ENCODE measurements at regions not wholly inside any gene's neighbourhood (a gene's known extent, or its start where the extent isn't known, plus 50 kb on each side); places are given as distances from the start of the nearest gene placed in this dataset.

DNA sequence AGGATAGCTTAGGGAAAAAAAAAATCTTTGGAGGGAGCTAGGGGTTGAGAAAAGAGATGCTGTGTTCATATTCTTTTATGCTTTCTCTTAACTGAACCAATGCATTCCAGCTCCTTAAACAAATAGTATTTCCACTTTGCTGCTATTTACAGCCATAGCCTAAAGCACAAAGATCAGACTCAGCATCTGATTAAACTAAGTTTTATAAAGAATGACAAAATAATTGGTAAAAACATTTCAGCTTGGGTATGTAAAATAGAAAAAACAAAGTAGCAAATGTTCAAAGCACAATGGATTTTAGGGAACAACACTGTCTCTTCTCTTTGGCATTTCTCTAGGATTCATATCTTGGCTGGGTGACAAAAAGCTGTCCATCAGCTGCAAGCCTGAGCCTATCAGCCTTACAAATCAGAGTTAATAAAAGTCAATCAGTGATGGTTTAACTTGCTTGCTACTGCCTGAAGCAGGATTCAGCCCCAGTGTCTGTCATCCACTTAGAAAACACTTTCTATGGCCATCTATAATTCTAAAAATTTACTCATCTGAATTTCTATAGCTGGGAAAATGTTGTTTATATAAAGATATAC lies 232.1 kb upstream of the CDIN1 start:
- Mint-ChIP-seq H3K9me3 (peaks cover 25% of the 10 kb centered on the region), H3K27me3 (no peaks in the 10 kb centered on the region), H3K27ac (no peak overlapping the region)

DNA sequence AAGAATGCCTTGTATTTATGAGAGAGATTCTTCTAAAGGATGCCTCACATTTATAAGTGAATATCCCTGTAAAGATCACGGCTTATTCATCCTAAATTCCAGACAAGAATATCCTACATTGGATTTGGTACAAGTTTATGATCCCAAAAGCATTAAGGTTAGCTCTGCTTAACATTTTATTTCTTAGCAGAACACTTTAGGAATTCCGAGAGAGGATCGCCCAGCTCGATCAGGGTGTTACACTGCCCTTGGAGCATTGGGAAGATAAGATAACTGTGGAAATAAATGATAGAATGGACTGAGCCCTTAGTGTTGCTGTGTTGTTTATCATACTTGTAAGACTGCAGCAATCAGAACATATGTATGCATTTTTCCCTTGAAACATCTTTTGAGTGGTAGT lies 223.0 kb upstream of the CDIN1 start:
- Mint-ChIP-seq H3K27ac (no peak overlapping the region), H3K9me3 (no peaks in the 10 kb centered on the region), H3K4me3 (no peak overlapping the region), H3K27me3 (no peaks in the 10 kb centered on the region), H3K36me3 (ENCODE audit: low read depth) (no peaks in the 10 kb centered on the region), H3K4me1 (ENCODE audit: low read depth) (no peaks in the 10 kb centered on the region)
- intact Hi-C loops (cut with micrococcal nuclease): no loop called here

More for the DNA sequence above, 232.1 kb upstream of the CDIN1 start:
- no peak overlapping the region for H3K4me3 Mint-ChIP-seq
- H3K36me3 Mint-ChIP-seq (ENCODE audit: low read depth): no peaks in the 10 kb centered on the region
- H3K4me1 Mint-ChIP-seq (ENCODE audit: low read depth): no peaks in the 10 kb centered on the region
- intact Hi-C loops (cut with micrococcal nuclease): no loop called here

DNA sequence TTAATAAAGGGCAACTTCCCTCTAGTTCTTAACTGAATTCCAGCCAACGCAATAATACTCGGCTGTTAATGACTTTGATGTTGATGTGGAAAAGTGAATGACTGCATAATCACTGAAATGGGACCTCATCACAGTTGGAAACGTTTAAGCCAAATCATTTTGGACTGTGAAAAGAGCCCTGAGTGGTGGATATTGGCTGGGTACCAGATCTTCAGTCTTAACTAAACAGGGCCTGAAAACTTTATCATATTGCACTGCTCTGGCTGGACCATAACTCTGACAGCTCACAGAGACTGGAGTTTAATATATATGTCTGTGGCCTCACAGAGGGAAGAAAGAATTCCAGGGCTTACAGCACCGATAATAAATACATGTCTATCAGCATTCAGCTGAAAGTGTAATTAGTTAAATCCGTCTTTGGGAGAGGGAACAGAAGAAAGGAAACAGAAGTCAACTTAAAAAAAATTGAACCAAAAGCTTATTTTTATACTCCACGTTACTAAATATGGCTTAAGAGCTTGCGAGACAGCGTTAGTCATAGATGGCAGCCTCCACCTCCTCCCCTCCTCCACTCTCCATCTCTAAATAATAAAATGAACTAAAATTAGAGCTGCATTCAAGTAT lies 222.3 kb upstream of the CDIN1 start:
- H3K27me3 Mint-ChIP-seq: no peaks in the 10 kb centered on the region
- no peaks in the 10 kb centered on the region for H3K4me1 Mint-ChIP-seq (ENCODE audit: low read depth)
- no peak overlapping the region for H3K27ac Mint-ChIP-seq
- no peaks in the 10 kb centered on the region for H3K9me3 Mint-ChIP-seq
- H3K36me3 Mint-ChIP-seq (ENCODE audit: low read depth): no peaks in the 10 kb centered on the region
- intact Hi-C loops (cut with micrococcal nuclease): no loop called here
- no peak overlapping the region for H3K4me3 Mint-ChIP-seq

DNA sequence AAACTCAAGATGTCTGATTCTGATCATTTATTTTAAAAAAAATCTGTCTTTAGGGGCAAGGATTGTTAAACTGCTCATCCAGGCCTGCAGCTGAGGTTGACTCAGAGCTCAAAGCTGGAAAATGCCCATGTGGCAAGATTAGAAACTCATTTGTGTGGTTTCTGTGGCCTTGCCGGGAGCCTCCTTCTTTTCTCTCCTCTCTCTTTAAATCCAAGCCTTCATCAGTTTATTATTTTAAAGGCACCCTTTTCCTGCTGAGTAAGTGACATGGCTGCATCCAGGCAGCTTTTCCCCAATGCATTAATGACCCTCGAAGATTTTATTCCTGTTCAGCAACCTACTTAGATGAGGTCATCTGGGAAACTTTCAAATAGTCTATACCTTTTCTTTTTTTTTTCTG lies 221.3 kb upstream of the CDIN1 start:
- intact Hi-C loops (cut with micrococcal nuclease): no loop called here

DNA sequence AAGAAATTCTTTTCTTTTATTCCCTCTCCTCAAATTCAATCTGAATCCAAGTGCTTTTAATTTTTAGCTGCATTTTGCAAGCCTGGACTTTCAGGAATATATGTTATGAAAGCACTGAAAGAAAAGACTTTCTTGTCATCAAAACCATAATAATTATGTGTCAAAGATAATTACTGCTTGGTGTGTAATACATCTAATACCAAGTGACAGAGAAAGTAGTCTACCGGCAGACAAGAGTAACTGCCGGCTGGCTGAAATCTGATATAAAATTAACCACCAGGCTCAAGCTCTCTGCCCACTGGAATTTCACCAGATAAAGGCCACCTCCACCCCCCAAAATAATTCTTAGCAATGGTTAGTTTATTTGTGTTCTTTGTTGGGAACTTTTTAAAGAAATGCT lies 220.9 kb upstream of the CDIN1 start:
- Mint-ChIP-seq H3K4me1 (ENCODE audit: low read depth) (no peaks in the 10 kb centered on the region), H3K9me3 (peaks cover under 1% of the 10 kb centered on the region), H3K27ac (no peak overlapping the region), H3K4me3 (no peak overlapping the region), H3K36me3 (ENCODE audit: low read depth) (no peaks in the 10 kb centered on the region), H3K27me3 (no peaks in the 10 kb centered on the region)
- intact Hi-C loops (cut with micrococcal nuclease): no loop called here

More for the DNA sequence above, 221.3 kb upstream of the CDIN1 start:
- H3K4me1 Mint-ChIP-seq (ENCODE audit: low read depth): no peaks in the 10 kb centered on the region
- H3K27me3 Mint-ChIP-seq: no peaks in the 10 kb centered on the region
- H3K36me3 Mint-ChIP-seq (ENCODE audit: low read depth): no peaks in the 10 kb centered on the region
- H3K4me3 Mint-ChIP-seq: no peak overlapping the region
- H3K27ac Mint-ChIP-seq: no peak overlapping the region
- H3K9me3 Mint-ChIP-seq: no peaks in the 10 kb centered on the region

DNA sequence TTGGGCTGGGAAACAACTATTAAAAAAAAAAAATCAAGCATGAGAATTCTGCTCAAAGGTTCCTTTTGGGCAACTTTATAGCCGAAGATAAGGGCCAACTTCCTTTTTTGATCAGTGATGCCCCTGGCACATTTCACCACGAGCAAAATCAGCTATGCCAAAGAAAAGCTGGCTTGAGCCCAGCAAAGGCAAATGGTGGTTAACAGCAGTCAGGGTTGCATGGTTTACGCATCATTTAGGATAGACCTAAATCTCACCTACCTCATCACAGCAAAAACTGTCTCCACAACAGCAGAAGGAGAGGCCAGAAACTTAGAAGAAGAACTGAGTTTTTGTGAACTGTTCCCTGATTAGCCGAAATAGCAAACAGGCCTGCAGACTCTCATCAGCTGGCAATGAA lies 220.1 kb upstream of the CDIN1 start:
- no peaks in the 10 kb centered on the region for H3K4me1 Mint-ChIP-seq (ENCODE audit: low read depth)
- H3K4me3 Mint-ChIP-seq: no peak overlapping the region
- H3K9me3 Mint-ChIP-seq: peaks cover 8% of the 10 kb centered on the region
- no peak overlapping the region for H3K27ac Mint-ChIP-seq
- H3K36me3 Mint-ChIP-seq (ENCODE audit: low read depth): no peaks in the 10 kb centered on the region
- no peaks in the 10 kb centered on the region for H3K27me3 Mint-ChIP-seq
- intact Hi-C loops (cut with micrococcal nuclease): no loop called here

DNA sequence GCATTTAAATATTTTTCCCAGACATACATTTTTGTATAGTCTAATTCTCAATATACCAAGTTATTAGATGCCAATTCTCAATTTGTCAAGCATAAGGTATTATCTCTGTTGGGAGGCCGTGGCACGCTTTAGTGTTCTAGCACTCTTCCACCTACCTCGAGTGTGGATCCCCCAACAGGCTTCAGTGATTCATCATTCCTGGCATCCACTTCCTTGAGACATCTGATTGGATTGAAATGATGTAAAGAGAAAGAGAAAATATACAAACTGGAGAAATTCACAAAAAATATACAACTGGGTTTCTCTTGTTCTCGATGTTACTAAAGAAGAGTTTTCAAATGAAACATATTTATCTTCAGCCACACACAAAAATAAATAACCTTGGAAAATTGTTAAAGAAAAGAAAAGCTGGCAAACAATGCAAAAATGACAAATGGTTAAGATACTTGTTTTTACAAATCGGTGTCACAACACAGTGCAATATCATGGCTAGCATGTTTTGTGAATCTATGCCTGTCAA lies 218.0 kb upstream of the CDIN1 start:
- no peaks in the 10 kb centered on the region for H3K27me3 Mint-ChIP-seq
- H3K27ac Mint-ChIP-seq: no peak overlapping the region
- peaks cover 10% of the 10 kb centered on the region for H3K9me3 Mint-ChIP-seq
- H3K4me3 Mint-ChIP-seq: no peak overlapping the region
- H3K4me1 Mint-ChIP-seq (ENCODE audit: low read depth): no peaks in the 10 kb centered on the region
- no peaks in the 10 kb centered on the region for H3K36me3 Mint-ChIP-seq (ENCODE audit: low read depth)
- intact Hi-C loops (cut with micrococcal nuclease): no loop called here

DNA sequence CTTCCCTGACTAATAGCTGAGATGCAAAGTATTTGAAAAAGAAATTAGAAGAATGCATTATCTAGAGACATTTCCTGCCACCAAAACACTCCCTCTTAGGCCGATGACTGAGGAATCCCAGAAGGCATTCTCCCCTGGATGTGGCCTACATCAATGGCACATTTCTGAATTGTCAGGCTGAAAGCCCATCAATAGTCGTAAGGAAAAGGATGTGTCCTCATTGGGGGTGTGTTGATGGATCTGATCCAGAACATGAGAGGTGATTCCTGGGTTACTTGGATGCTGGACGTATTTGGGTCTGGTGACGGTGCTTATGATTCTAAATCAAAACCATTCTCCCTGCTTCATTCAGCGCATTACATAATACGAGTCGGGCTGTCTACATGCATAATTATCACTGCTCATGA lies 216.9 kb upstream of the CDIN1 start:
- H3K27ac Mint-ChIP-seq: no peak overlapping the region
- H3K9me3 Mint-ChIP-seq: peaks cover 10% of the 10 kb centered on the region
- intact Hi-C loops (cut with micrococcal nuclease): no loop called here
- no peaks in the 10 kb centered on the region for H3K27me3 Mint-ChIP-seq
- H3K4me3 Mint-ChIP-seq: no peak overlapping the region
- no peaks in the 10 kb centered on the region for H3K4me1 Mint-ChIP-seq (ENCODE audit: low read depth)
- no peaks in the 10 kb centered on the region for H3K36me3 Mint-ChIP-seq (ENCODE audit: low read depth)

DNA sequence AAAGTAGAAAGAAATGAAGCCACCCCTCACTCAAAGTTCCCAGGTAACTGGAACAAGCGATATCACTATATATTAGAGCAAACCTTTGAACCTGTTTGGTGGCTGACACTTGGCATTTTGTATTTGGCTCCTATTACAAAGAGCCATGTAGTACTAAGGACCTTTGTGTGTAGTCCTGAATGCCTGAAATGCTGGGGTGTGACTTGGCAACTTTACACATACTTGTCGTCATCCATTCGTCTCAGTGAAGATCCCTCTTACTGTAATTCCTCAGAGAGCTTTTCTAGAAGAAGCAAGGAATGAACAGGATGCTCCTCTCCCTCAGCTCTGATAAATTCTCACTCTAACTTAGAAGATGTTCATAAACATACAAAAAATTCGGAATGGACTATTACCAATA lies 216.1 kb upstream of the CDIN1 start:
- no peak overlapping the region for H3K4me3 Mint-ChIP-seq
- H3K9me3 Mint-ChIP-seq: peaks cover 10% of the 10 kb centered on the region
- H3K27me3 Mint-ChIP-seq: no peaks in the 10 kb centered on the region
- H3K36me3 Mint-ChIP-seq (ENCODE audit: low read depth): no peaks in the 10 kb centered on the region
- intact Hi-C loops (cut with micrococcal nuclease): no loop called here
- no peaks in the 10 kb centered on the region for H3K4me1 Mint-ChIP-seq (ENCODE audit: low read depth)
- H3K27ac Mint-ChIP-seq: no peak overlapping the region

DNA sequence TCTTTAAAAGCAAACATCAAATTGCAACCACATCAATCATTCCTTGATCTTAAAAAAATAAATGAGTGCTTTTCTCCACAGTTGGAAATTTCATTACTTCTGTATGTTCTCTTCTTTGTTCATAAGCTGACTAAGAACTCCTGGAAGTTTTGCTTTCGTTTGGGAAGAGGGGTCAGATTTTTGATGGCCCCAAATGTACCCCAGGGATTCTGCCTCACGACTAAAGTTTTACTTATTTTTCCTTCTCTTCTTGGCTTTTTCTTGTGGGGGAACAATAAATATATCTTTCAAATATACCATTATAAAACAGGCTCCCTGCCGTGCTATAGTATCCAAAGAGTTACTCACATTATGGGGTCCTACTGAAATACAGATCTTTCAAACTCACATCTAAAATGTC lies 215.0 kb upstream of the CDIN1 start:
- Mint-ChIP-seq H3K4me3 (no peak overlapping the region), H3K9me3 (peaks cover 17% of the 10 kb centered on the region), H3K36me3 (ENCODE audit: low read depth) (no peaks in the 10 kb centered on the region), H3K27ac (no peak overlapping the region), H3K27me3 (no peaks in the 10 kb centered on the region), H3K4me1 (ENCODE audit: low read depth) (no peaks in the 10 kb centered on the region)
- intact Hi-C loops (cut with micrococcal nuclease): no loop called here

DNA sequence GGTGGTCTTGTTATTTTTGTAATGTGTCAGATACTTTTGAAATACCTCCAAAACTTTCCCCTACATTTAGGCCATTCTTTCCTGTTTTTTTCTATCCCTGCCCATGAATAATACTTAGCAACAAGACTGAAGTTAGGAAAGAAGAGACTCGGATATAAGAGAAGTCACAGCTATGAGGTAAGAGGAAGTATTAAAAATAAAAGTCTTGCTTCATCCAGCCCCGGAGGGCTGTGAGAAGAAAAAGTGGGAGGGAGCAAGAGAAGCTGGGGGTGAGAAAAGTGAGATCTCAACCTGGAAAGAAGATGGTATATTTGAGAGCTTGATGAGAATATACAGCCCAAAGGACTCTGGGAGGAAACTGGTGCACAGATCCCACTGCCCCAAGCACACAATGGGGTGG lies 213.5 kb upstream of the CDIN1 start:
- Mint-ChIP-seq H3K36me3 (ENCODE audit: low read depth) (no peaks in the 10 kb centered on the region), H3K4me3 (no peak overlapping the region), H3K9me3 (peaks cover 20% of the 10 kb centered on the region), H3K4me1 (ENCODE audit: low read depth) (no peaks in the 10 kb centered on the region), H3K27ac (no peak overlapping the region), H3K27me3 (no peaks in the 10 kb centered on the region)
- intact Hi-C loops (cut with micrococcal nuclease): no loop called here

DNA sequence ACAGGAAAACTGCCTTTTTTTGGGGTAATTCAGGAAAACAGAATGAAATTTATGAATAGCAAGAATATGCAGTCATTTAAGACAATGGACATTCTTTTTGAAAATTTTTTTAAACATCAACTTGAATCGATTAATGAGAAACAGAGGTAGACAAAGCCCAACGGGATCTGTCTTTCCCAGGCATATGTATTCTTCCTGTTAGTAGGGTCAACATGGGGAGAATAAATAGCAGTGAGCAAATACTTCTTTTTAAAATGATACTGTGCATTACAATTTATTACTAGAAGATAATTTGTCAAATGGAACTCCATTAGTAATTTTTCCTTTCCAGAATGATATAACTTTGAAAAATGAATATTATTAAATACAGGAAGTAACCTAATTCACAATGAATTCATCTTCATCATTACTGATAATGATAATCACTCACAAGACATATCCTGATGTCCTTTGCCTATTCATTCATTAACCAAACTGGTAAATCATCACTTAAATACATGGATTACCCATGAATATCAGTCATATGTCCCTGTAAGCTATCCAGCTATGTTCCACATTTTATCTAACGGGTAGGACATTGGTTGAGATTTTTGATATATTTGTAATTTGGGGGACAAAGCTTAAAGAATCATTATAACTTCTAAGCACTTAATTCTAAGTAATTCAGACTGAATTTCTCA lies 209.2 kb upstream of the CDIN1 start:
- no peaks in the 10 kb centered on the region for H3K27me3 Mint-ChIP-seq
- no peak overlapping the region for H3K4me3 Mint-ChIP-seq
- H3K9me3 Mint-ChIP-seq: peaks cover 10% of the 10 kb centered on the region
- no peaks in the 10 kb centered on the region for H3K4me1 Mint-ChIP-seq (ENCODE audit: low read depth)
- no peak overlapping the region for H3K27ac Mint-ChIP-seq
- intact Hi-C loops (cut with micrococcal nuclease): no loop called here
- no peaks in the 10 kb centered on the region for H3K36me3 Mint-ChIP-seq (ENCODE audit: low read depth)

DNA sequence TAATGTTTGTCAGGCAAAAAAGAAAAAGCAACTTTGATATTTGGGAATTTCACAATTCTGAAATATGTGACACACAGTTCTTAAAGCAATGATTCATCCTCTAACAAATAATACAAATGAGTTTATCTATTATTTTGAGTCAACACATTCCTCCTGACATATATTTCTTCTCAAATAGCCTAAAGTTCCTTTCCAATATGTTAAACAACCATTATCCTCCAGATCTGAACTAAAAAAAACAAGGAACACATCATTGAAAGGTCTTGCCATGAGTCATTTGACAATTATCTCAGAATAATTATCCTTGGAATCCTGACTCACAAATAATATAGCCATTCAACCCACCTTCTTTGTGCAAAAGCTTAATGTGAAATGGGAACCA lies 208.7 kb upstream of the CDIN1 start:
- Mint-ChIP-seq H3K4me1 (ENCODE audit: low read depth) (no peaks in the 10 kb centered on the region), H3K27me3 (no peaks in the 10 kb centered on the region), H3K36me3 (ENCODE audit: low read depth) (no peaks in the 10 kb centered on the region), H3K27ac (no peak overlapping the region), H3K9me3 (peaks cover 10% of the 10 kb centered on the region), H3K4me3 (no peak overlapping the region)
- intact Hi-C loops (cut with micrococcal nuclease): no loop called here

DNA sequence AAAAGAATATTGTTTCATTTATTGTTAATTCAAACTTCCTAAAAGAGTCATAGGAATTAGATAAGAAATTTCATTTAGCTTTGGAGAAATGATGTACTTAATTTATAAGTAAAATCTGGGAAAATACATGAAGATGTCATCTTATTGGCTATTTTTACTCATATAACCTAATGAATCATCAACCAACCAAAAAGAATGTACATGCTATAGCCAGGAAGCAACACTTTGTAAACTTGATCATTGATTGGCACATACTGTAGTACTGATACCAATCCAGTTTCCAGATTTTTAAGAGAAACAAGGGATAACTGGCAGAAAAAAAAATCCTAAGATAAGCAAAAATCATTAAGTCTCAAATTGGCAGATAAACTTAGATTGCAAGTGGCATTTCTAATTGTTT lies 207.9 kb upstream of the CDIN1 start:
- Mint-ChIP-seq H3K36me3 (ENCODE audit: low read depth) (no peaks in the 10 kb centered on the region), H3K27me3 (no peaks in the 10 kb centered on the region), H3K4me3 (no peak overlapping the region), H3K4me1 (ENCODE audit: low read depth) (no peaks in the 10 kb centered on the region), H3K27ac (no peak overlapping the region), H3K9me3 (peaks cover 10% of the 10 kb centered on the region)
- intact Hi-C loops (cut with micrococcal nuclease): no loop called here
